ENCODE measurements at regions not wholly inside any gene's neighbourhood (a gene's known extent, or its start where the extent isn't known, plus 50 kb on each side); places are given as distances from the start of the nearest gene placed in this dataset.

DNA sequence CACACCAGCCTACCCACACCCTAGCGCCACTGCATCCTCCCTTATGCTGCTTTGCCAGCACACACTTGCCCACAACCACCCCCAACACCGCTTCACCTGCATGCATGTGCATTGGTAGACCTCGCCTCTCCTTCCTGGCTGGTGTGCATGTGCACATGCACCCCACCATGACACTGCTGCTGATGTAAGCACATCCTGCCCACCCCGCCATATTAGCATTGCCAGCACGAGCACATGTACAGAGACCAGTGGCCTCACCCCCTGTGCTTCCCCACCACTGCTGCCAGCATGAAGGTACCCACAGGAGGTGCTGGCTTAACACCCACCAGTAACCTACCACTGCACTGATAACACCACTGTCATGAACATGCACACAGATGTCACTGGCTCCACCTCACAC lies 218.2 kb downstream of the SLCO4C1 start:
- TF ChIP-seq, protein P1, sequence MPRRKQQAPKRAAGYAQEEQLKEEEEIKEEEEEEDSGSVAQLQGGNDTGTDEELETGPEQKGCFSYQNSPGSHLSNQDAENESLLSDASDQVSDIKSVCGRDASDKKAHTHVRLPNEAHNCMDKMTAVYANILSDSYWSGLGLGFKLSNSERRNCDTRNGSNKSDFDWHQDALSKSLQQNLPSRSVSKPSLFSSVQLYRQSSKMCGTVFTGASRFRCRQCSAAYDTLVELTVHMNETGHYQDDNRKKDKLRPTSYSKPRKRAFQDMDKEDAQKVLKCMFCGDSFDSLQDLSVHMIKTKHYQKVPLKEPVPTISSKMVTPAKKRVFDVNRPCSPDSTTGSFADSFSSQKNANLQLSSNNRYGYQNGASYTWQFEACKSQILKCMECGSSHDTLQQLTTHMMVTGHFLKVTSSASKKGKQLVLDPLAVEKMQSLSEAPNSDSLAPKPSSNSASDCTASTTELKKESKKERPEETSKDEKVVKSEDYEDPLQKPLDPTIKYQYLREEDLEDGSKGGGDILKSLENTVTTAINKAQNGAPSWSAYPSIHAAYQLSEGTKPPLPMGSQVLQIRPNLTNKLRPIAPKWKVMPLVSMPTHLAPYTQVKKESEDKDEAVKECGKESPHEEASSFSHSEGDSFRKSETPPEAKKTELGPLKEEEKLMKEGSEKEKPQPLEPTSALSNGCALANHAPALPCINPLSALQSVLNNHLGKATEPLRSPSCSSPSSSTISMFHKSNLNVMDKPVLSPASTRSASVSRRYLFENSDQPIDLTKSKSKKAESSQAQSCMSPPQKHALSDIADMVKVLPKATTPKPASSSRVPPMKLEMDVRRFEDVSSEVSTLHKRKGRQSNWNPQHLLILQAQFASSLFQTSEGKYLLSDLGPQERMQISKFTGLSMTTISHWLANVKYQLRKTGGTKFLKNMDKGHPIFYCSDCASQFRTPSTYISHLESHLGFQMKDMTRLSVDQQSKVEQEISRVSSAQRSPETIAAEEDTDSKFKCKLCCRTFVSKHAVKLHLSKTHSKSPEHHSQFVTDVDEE (CRISPR knock-in tag; IDR thresholded peaks at IDR 0.05): no peak
- TF ChIP-seq ZNF70 (CRISPR knock-in tag; IDR thresholded peaks at IDR 0.05) (no peak), TCF4 (CRISPR knock-in tag; IDR thresholded peaks at IDR 0.05; ENCODE audit: borderline replicate concordance) (no peak), ESRRG (CRISPR knock-in tag; IDR thresholded peaks at IDR 0.05) (no peak), ARNTL (CRISPR knock-in tag; IDR thresholded peaks at IDR 0.05; ENCODE audit: borderline replicate concordance, low read depth) (no peak), ZNF565 (CRISPR knock-in tag; conservative IDR thresholded peaks at IDR 0.05; ENCODE audit: low read depth) (no peak), CSDC2 (CRISPR knock-in tag; IDR thresholded peaks at IDR 0.05) (no peak), BACH2 (CRISPR knock-in tag; IDR thresholded peaks at IDR 0.05; ENCODE audit: borderline replicate concordance) (no peak), GLIS3 (CRISPR knock-in tag; IDR thresholded peaks at IDR 0.05) (no peak), ZFP3 (CRISPR knock-in tag; IDR thresholded peaks at IDR 0.05) (no peak), SNAI2 (CRISPR knock-in tag; IDR thresholded peaks at IDR 0.05) (no peak), OSR1 (CRISPR knock-in tag; IDR thresholded peaks at IDR 0.05) (no peak), ZFP30 (CRISPR knock-in tag; IDR thresholded peaks at IDR 0.05) (no peak), ZNF8 (CRISPR knock-in tag; IDR thresholded peaks at IDR 0.05) (no peak), ISL1 (CRISPR knock-in tag; IDR thresholded peaks at IDR 0.05) (no peak)
- TF ChIP-seq, protein P2, sequence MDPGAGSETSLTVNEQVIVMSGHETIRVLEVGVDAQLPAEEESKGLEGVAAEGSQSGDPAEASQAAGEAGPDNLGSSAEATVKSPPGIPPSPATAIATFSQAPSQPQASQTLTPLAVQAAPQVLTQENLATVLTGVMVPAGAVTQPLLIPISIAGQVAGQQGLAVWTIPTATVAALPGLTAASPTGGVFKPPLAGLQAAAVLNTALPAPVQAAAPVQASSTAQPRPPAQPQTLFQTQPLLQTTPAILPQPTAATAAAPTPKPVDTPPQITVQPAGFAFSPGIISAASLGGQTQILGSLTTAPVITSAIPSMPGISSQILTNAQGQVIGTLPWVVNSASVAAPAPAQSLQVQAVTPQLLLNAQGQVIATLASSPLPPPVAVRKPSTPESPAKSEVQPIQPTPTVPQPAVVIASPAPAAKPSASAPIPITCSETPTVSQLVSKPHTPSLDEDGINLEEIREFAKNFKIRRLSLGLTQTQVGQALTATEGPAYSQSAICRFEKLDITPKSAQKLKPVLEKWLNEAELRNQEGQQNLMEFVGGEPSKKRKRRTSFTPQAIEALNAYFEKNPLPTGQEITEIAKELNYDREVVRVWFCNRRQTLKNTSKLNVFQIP (CRISPR knock-in tag; IDR thresholded peaks at IDR 0.05; ENCODE audit: borderline replicate concordance, low read depth): no peak
- TF ChIP-seq, protein P3, sequence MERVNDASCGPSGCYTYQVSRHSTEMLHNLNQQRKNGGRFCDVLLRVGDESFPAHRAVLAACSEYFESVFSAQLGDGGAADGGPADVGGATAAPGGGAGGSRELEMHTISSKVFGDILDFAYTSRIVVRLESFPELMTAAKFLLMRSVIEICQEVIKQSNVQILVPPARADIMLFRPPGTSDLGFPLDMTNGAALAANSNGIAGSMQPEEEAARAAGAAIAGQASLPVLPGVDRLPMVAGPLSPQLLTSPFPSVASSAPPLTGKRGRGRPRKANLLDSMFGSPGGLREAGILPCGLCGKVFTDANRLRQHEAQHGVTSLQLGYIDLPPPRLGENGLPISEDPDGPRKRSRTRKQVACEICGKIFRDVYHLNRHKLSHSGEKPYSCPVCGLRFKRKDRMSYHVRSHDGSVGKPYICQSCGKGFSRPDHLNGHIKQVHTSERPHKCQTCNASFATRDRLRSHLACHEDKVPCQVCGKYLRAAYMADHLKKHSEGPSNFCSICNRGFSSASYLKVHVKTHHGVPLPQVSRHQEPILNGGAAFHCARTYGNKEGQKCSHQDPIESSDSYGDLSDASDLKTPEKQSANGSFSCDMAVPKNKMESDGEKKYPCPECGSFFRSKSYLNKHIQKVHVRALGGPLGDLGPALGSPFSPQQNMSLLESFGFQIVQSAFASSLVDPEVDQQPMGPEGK (CRISPR knock-in tag; IDR thresholded peaks at IDR 0.05; ENCODE audit: borderline replicate concordance): no peak
- TF ChIP-seq, protein P4, sequence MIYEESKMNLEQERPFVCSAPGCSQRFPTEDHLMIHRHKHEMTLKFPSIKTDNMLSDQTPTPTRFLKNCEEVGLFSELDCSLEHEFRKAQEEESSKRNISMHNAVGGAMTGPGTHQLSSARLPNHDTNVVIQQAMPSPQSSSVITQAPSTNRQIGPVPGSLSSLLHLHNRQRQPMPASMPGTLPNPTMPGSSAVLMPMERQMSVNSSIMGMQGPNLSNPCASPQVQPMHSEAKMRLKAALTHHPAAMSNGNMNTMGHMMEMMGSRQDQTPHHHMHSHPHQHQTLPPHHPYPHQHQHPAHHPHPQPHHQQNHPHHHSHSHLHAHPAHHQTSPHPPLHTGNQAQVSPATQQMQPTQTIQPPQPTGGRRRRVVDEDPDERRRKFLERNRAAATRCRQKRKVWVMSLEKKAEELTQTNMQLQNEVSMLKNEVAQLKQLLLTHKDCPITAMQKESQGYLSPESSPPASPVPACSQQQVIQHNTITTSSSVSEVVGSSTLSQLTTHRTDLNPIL (CRISPR knock-in tag; IDR thresholded peaks at IDR 0.05; ENCODE audit: low read depth): no peak
- no peak for ATAC-seq

DNA sequence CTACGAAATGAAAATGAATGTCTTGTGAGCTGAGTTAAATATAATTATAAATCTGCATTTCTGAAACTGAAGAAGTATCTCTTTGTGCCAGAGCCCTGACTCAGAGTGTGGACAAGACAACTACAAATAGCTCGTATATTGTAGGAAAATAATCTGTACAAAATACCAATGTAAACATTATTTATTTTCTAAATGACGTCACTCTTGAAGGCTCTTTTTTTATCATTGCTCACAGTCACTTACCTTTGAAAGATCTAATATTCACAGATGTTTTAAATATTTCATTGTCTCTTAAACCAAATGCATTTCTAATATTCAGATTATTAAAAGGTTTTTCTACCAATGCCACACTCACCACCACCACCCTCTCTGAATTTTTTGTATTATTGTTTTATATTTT lies 226.1 kb downstream of the SLCO4C1 start:
- ATAC-seq: no peak
- TF ChIP-seq, protein P1 (CRISPR knock-in tag; IDR thresholded peaks at IDR 0.05): no peak
- TF ChIP-seq SNAI2 (CRISPR knock-in tag; IDR thresholded peaks at IDR 0.05) (no peak), BACH2 (CRISPR knock-in tag; IDR thresholded peaks at IDR 0.05; ENCODE audit: borderline replicate concordance) (no peak), PPARA (CRISPR knock-in tag; IDR thresholded peaks at IDR 0.05; ENCODE audit: borderline replicate concordance) (no peak), ZNF70 (CRISPR knock-in tag; IDR thresholded peaks at IDR 0.05) (no peak), TOX (CRISPR knock-in tag; IDR thresholded peaks at IDR 0.05; ENCODE audit: borderline replicate concordance) (no peak), ZNF8 (CRISPR knock-in tag; IDR thresholded peaks at IDR 0.05) (no peak), OSR1 (CRISPR knock-in tag; IDR thresholded peaks at IDR 0.05) (no peak), ISL1 (CRISPR knock-in tag; IDR thresholded peaks at IDR 0.05) (no peak), CSDC2 (CRISPR knock-in tag; IDR thresholded peaks at IDR 0.05) (no peak), ZNF565 (CRISPR knock-in tag; conservative IDR thresholded peaks at IDR 0.05; ENCODE audit: low read depth) (no peak)
- TF ChIP-seq, protein P3 (CRISPR knock-in tag; IDR thresholded peaks at IDR 0.05; ENCODE audit: borderline replicate concordance): no peak
- TF ChIP-seq, protein P2 (CRISPR knock-in tag; IDR thresholded peaks at IDR 0.05; ENCODE audit: borderline replicate concordance, low read depth): no peak
